ENCODE measurements at regions not wholly inside any gene's neighbourhood (a gene's known extent, or its start where the extent isn't known, plus 50 kb on each side); places are given as distances from the start of the nearest gene placed in this dataset.

- no peak for TF ChIP-seq CTCF (IDR thresholded peaks at IDR 0.05)
- TF ChIP-seq POLR2A (IDR thresholded peaks at IDR 0.05), result no peak
- no peak for TF ChIP-seq POLR2AphosphoS5 (IDR thresholded peaks at IDR 0.05)
- TF ChIP-seq EP300 (IDR thresholded peaks at IDR 0.05), result no peak
Observed at GRCh38 chr13:80265348-80265747, 75.6 kb downstream of the SPRY2 start.
